ENCODE measurements at regions not wholly inside any gene's neighbourhood (a gene's known extent, or its start where the extent isn't known, plus 50 kb on each side); places are given as distances from the start of the nearest gene placed in this dataset.

DNA sequence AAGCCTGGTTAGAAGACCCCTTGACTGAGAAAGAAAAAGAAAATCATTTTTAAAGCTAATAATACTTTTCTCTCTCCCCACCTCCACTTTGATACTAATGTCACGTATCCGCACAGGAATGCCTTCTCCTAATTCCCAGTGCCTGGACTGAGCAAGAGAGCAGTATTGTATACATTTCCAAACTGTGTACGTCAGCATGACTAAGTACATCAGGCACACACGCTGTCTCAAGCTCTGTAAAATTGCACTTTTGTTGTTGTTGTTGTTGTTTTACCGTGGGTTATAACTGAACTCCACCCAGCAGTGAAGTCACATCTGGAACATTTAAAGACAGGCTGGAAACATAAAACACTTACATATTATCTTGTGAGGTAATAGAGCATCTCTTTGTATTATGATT is 407.6 kb downstream of the DNAH5 start:
- H3K27ac Mint-ChIP-seq: no peak overlapping the region
- peaks cover 3 to 4% of the 10 kb centered on the region in 2 donors for H3K9me3 Mint-ChIP-seq
- H3K27me3 Mint-ChIP-seq: no peaks in the 10 kb centered on the region
- H3K4me1 Mint-ChIP-seq: no peaks in the 10 kb centered on the region
- DNase-seq (no peak), ATAC-seq (replicated peaks) (no peak)
- no peak overlapping the region for H3K4me3 Mint-ChIP-seq
- no peaks in the 10 kb centered on the region for H3K36me3 Mint-ChIP-seq

DNA sequence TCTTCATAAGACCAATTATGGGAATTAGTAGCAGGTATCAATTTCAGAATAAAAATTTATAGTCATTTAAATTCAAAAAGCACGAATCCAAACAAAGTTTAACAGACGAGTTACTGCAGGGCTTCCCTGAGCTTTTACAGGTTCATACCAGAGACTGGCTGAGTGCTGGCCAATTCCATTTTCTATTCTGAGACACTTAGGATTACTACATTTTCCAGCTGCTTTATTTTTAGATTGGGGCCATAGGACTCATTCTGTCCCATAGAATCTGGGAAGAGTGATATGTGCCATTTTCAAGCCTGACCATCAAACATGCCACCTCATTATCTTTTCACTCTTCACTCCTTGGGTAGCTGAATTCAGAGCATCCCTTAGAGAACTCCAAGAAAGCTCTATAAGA is 410.7 kb downstream of the DNAH5 start:
- H3K4me1 Mint-ChIP-seq: no peaks in the 10 kb centered on the region
- H3K27me3 Mint-ChIP-seq: no peaks in the 10 kb centered on the region
- H3K9me3 Mint-ChIP-seq: peaks cover 3% of the 10 kb centered on the region in 2 donors
- H3K4me3 Mint-ChIP-seq: no peak overlapping the region
- H3K36me3 Mint-ChIP-seq: no peaks in the 10 kb centered on the region
- no peak overlapping the region for H3K27ac Mint-ChIP-seq
- ATAC-seq (replicated peaks) (no peak), DNase-seq (no peak)

DNA sequence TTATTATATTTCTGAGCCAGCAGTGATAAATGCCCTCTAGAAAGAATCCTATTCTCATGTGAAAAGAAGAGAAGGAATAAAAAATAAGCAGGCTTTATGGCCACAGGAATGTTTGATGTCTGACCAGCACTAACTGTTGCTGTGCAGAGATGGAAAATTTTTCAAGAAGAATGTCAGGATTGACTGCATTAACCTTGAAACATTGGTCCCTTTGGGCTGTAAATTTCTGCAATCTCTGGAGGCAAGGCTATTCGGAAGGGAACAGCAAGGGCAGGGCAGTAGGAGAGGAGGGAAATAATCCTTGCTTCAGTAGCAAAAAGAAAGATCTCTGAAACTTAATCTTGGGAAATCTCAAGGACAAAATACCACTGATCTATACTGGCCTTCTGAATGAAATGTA is 415.2 kb downstream of the DNAH5 start:
- no peak for ATAC-seq (replicated peaks)
- Mint-ChIP-seq H3K4me3 (no peak overlapping the region), H3K27ac (no peak overlapping the region), H3K4me1 (no peaks in the 10 kb centered on the region), H3K36me3 (no peaks in the 10 kb centered on the region), H3K27me3 (no peaks in the 10 kb centered on the region), H3K9me3 (peaks cover 0 to 4% of the 10 kb centered on the region in 2 donors)
- no peak for DNase-seq

DNA sequence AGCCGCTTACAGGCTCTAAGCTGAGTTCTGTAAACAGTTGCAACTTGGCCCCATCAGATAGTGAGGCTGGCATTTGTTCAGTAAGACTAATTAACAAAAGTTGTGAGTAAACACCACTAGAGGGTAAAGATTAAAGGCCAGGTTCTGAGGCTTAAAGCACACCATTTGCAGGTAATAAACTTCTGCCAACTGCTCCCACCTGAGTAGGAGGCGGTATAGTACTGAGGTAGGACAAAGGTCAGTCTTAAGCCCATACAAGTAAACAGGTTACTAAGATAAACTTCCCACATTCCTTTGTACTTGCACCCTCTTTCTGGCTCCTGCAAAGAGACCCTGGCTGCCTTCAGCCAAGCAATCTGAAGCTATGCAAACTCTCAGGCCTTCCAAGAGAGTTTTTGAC is 419.6 kb downstream of the DNAH5 start:
- no peak overlapping the region for H3K4me3 Mint-ChIP-seq
- H3K4me1 Mint-ChIP-seq: no peaks in the 10 kb centered on the region
- H3K27me3 Mint-ChIP-seq: no peaks in the 10 kb centered on the region
- H3K36me3 Mint-ChIP-seq: no peaks in the 10 kb centered on the region
- no peak for DNase-seq
- H3K9me3 Mint-ChIP-seq: peaks cover 0 to 4% of the 10 kb centered on the region in 2 donors
- no peak for ATAC-seq (replicated peaks)
- H3K27ac Mint-ChIP-seq: no peak overlapping the region

DNA sequence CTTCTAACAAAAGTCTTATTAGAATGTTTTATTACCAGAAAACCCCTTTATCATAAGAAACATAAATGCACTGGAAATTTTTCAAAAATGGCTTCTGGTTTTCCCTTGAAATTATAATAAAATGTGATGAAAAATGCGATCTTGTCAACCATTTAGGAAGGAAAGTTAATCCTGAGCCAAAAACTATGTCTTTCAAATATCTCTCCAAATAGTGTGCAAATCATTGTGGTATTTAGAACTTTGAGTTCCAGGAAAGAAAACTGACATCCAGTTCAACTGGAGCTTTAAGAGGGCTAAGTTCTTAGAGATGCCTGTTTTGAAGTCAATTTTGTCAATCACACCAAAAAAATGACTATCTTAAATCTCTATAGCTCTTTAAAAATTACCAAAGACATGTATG is 425.4 kb downstream of the DNAH5 start:
- H3K27ac Mint-ChIP-seq: no peak overlapping the region
- no peaks in the 10 kb centered on the region for H3K4me1 Mint-ChIP-seq
- no peaks in the 10 kb centered on the region for H3K9me3 Mint-ChIP-seq
- H3K4me3 Mint-ChIP-seq: no peak overlapping the region
- H3K36me3 Mint-ChIP-seq: no peaks in the 10 kb centered on the region
- DNase-seq (no peak), ATAC-seq (replicated peaks) (no peak)
- H3K27me3 Mint-ChIP-seq: no peaks in the 10 kb centered on the region

DNA sequence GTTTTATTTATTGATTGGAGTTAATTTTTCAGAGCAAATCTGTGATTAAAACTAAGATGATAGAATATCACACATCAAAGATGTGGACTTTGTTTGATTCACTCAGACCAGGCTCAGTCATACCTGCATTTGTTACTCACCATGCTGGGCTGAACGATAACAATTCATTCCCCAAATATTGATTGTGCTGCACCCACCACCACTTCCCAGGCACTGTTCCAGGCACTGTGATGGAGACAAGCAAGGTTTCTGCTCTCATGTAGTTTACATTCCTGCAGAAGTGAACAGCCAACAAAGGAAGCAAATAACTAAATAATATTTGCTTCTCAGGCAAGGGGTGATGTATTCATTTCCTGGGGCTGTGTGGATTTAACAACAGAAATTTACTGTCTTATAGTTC is 428.3 kb downstream of the DNAH5 start:
- Mint-ChIP-seq H3K27me3 (no peaks in the 10 kb centered on the region), H3K9me3 (peaks cover 0 to 4% of the 10 kb centered on the region in 2 donors), H3K36me3 (no peaks in the 10 kb centered on the region), H3K27ac (no peak overlapping the region), H3K4me1 (no peaks in the 10 kb centered on the region), H3K4me3 (no peak overlapping the region)
- DNase-seq (no peak), ATAC-seq (replicated peaks) (no peak)

DNA sequence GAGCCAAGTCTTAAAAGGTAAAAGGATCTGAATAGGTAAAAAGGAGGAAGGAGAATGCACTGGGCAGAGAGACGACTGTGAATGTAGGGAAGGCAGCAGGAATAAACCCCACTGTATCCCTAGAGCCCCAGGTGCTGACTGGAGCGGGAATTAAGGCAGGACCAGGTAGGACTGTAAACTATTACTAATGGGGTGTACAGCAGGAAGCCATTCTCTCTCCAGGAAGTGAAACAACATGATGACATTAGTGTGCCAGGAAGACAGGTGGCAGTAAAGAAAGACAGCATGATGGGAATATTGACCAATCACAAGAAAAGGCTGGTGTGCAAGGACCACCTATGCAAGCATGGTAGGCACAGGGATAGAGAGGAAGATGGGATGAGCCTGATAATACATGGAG is 433.0 kb downstream of the DNAH5 start:
- Mint-ChIP-seq H3K36me3 (no peaks in the 10 kb centered on the region), H3K9me3 (peaks cover 4 to 6% of the 10 kb centered on the region in 2 donors), H3K27me3 (no peaks in the 10 kb centered on the region), H3K27ac (no peak overlapping the region), H3K4me3 (no peak overlapping the region), H3K4me1 (no peaks in the 10 kb centered on the region)
- DNase-seq: no peak
- ATAC-seq (replicated peaks): no peak

DNA sequence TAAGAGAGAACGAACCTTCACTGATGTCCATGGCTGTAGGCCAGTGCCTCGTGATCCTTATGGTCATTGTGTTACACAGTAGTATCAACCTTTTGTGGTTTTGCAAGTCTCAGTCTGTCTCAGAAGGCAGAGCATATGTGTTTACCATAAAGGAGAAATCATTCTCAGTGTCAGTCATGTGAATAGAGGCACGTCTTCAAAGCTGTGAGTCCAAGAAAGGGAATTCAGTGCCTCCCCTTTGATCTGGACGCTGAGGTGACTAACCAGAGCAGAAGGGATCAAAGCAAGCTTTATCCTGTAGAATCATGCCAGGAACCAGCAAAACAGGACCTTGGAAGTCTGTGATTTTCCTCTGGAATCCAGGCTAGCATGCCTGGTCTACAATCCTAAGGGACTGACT is 433.9 kb downstream of the DNAH5 start:
- DNase-seq (no peak), ATAC-seq (replicated peaks) (no peak)
- Mint-ChIP-seq H3K27me3 (no peaks in the 10 kb centered on the region), H3K9me3 (peaks cover 4 to 6% of the 10 kb centered on the region in 2 donors), H3K36me3 (no peaks in the 10 kb centered on the region), H3K27ac (no peak overlapping the region), H3K4me3 (no peak overlapping the region), H3K4me1 (no peaks in the 10 kb centered on the region)

DNA sequence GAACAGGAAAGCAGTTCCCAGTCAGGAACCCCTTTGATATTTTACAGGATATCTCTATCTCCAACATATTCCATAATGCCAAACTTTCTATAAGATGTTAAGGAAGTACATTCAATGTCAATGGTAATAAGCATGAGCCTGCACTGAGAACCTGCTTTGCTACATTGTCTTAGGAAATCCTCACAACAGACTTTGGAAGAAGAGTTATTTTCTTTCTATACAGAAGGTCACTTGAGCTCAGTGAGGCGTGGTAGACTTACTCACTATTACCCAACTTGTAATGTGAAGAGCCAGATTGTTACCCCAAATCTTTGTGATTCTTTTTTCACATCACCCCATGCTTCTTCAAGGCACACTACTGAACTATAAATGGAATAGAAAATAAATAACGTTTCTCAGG is 435.9 kb downstream of the DNAH5 start:
- H3K36me3 Mint-ChIP-seq: no peaks in the 10 kb centered on the region
- H3K9me3 Mint-ChIP-seq: peaks cover 4 to 8% of the 10 kb centered on the region in 2 donors
- no peak overlapping the region for H3K4me3 Mint-ChIP-seq
- no peaks in the 10 kb centered on the region for H3K27me3 Mint-ChIP-seq
- no peak for ATAC-seq (replicated peaks)
- no peak for DNase-seq
- no peaks in the 10 kb centered on the region for H3K4me1 Mint-ChIP-seq
- H3K27ac Mint-ChIP-seq: no peak overlapping the region

DNA sequence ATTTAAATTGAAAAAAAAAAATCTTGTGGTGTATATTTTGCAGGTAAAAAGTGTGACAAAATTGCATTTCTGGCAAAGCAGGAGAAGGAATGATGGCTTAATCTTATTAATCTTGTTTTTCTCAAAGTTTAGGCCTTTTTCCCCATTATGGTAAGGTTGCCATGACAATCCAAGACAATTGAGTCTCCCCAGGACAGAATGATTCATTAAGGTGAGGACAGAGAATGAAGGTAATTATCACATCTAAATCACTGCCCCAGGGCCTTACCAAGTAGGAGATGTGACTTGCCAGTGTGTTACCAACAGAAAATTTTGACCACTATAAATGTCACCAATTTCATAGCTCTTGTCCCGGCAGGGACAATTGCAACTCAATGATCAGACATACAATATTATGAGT is 439.2 kb downstream of the DNAH5 start:
- Mint-ChIP-seq H3K36me3 (no peaks in the 10 kb centered on the region), H3K27me3 (no peaks in the 10 kb centered on the region), H3K9me3 (peaks cover 4 to 7% of the 10 kb centered on the region in 2 donors), H3K4me1 (no peaks in the 10 kb centered on the region), H3K4me3 (no peak overlapping the region), H3K27ac (no peak overlapping the region)
- ATAC-seq (replicated peaks) (no peak), DNase-seq (no peak)

DNA sequence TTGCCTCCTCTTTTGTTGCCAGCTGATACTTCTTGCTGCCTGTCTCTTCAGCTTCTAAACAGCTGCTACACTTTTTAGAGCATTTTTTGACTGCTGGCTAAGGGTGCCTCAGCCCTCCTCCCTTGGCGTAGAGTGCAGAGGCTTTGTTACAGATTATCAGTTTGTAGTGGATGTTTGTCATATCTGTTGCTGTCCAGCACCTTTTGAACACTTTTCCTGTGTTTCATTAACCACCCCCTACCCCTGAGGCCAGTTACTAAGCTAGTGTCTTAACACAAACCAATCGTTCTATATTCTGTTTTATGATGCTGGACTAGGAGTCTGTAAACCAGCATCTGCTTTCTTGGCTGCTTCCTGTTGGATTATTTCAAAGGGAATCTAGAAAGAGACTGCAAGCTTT is 441.5 kb downstream of the DNAH5 start:
- no peak for DNase-seq
- Mint-ChIP-seq H3K9me3 (peaks cover 0 to 8% of the 10 kb centered on the region in 2 donors), H3K4me1 (no peaks in the 10 kb centered on the region), H3K36me3 (no peaks in the 10 kb centered on the region), H3K4me3 (no peak overlapping the region), H3K27ac (no peak overlapping the region), H3K27me3 (no peaks in the 10 kb centered on the region)
- no peak for ATAC-seq (replicated peaks)

DNA sequence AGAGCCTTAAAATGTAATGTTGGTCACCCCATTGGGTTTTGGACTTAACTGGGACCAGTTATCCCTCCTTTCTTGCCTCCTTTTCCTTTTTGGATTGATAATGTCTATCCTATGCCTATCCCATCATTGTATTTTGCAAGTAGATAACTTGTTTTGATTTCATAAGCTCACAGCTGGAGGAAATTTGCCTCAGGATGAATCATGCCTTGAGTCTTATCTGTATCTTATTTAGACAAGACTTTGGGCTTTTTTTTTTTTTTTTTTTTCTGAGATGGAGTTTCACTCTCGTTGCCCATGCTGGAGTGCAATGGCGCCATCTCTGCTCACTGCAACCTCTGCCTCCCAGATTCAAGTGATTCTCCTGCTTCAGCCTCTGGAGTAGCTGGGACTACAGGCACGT is 443.3 kb downstream of the DNAH5 start:
- no peak for ATAC-seq (replicated peaks)
- Mint-ChIP-seq H3K27me3 (no peaks in the 10 kb centered on the region), H3K9me3 (peaks cover 4 to 8% of the 10 kb centered on the region in 2 donors), H3K36me3 (no peaks in the 10 kb centered on the region), H3K4me3 (no peak overlapping the region), H3K27ac (no peak overlapping the region), H3K4me1 (no peaks in the 10 kb centered on the region)
- DNase-seq: no peak

DNA sequence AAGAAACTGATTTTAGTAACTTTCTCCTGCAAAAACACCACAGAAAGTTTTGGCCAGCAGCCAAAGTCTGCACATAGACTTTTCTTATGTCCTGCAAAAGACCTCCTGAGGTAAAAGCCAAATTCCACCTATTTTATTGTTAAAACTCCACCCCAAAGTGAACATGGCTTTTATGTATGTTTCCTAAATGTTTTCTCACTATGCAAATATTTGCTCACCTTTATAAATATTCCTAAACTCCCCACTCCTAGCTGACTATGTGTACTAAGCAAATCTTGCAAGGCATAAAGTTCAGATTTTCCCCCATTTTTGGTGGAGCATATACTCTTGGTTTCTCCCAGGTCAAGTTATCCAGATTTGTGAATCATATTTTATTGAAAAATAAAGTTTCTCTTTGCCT is 446.2 kb downstream of the DNAH5 start:
- Mint-ChIP-seq H3K9me3 (peaks cover 5 to 8% of the 10 kb centered on the region in 2 donors), H3K4me1 (no peaks in the 10 kb centered on the region), H3K36me3 (no peaks in the 10 kb centered on the region), H3K27ac (no peak overlapping the region), H3K4me3 (no peak overlapping the region), H3K27me3 (no peaks in the 10 kb centered on the region)
- DNase-seq (no peak), ATAC-seq (replicated peaks) (no peak)

DNA sequence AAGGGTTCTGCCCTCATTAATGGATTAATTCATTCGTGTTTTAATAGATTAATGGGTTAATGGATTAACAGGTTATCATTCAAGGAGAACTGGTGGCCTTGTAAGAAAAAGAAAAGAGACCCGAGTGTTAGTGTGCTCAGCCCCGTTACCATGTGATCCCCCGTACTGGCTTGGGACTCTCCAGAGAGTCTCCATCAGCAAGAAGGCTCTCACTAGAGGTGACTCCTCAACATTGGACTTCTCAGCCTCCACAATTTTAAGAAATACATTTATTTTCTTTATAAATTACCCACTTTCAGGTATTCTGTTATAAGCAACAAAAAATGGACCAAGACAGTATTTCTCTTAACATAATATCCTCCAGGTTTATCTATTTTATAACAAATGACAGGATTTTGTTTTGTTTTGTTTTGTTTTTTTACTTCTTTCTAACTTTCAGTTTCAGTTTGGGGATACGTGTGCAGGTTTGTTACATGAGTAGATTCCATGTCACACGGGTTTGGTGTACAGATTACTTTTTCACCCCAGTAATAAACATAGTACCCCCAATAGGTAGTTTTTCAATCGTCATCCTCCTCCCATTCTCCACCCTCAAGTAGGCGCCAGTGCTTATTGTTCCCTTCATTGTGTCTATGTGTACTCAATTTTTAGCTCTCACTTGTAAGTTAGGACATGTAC is 456.1 kb downstream of the DNAH5 start:
- DNase-seq (no peak), ATAC-seq (replicated peaks) (no peak)
- H3K27ac Mint-ChIP-seq: no peak overlapping the region
- H3K4me3 Mint-ChIP-seq: no peak overlapping the region
- no peaks in the 10 kb centered on the region for H3K4me1 Mint-ChIP-seq
- H3K27me3 Mint-ChIP-seq: no peaks in the 10 kb centered on the region
- H3K36me3 Mint-ChIP-seq: no peaks in the 10 kb centered on the region
- H3K9me3 Mint-ChIP-seq: peaks cover 4 to 11% of the 10 kb centered on the region in 2 donors

DNA sequence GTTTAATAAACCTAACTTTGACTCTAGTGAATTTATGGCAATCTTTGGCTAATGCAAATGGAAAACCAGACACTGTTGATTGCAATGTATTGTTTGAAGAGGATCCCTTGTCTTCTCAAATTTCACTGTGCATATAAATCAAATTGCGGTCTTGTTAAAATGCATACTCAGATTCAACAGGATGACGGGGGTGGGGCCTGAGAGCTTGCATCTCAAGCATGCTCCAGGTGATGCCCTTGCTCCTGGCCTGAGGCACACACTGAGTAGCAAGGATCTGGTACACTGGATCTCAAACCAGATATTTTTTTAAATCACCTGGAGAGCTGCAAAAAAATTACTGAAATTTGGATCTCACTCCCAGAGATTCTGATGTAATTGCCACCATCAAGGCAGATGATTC is 463.7 kb downstream of the DNAH5 start:
- no peak overlapping the region for H3K27ac Mint-ChIP-seq
- H3K27me3 Mint-ChIP-seq: no peaks in the 10 kb centered on the region
- no peaks in the 10 kb centered on the region for H3K9me3 Mint-ChIP-seq
- no peak for ATAC-seq (replicated peaks)
- H3K36me3 Mint-ChIP-seq: no peaks in the 10 kb centered on the region
- no peak overlapping the region for H3K4me3 Mint-ChIP-seq
- DNase-seq: no peak
- no peaks in the 10 kb centered on the region for H3K4me1 Mint-ChIP-seq
